ENCODE measurements at regions not wholly inside any gene's neighbourhood (a gene's known extent, or its start where the extent isn't known, plus 50 kb on each side); places are given as distances from the start of the nearest gene placed in this dataset.

DNA sequence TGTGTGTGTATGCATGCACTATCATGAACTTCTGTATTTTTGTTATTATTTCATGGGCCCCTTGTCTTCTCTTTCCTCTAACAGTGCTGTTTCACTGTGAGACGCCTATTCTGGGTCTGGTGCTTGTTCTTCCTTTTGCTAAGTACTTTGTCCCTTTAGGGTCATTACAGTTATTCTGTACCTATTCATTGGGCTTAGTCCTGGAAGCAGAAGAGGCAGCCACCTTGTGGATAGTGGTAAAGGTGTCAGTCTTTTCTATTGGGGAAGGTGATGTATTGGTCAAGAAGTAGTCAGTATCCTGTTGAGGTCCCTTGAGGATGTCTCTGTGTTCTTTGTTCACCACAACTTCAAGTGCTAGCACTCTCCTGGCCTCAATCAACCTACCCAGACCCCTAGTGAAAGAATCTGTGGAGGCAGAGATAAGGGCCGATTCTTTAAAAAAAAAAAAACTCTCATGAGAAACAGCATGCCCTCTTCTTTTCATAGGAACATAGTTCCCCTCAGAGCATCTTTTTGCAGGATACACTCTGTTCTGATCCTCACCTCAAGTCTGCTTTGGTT lies 593.8 kb downstream of the SPRY1 start:
- DNase-seq (ENCODE audit: low spot score): no peak

DNA sequence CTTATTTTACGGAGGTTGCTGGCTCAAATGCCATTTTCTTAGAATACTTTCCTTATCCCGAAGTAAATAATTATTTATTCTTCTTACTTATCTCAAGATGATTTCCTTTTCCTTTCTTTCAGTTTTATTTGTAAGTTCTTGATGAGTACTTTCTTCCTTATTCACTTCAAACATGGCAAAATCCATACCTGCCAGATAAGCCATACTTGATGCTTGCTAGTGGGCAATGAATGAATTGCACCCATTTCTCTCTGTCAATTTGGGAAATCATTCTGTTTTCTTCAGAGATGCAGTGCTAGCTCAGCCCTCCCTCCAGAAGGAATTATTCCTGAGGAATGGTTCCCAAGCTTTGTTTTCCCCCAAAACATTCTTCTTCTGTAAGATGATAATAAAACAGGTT lies 598.3 kb downstream of the SPRY1 start:
- no peak for DNase-seq (ENCODE audit: low spot score)

DNA sequence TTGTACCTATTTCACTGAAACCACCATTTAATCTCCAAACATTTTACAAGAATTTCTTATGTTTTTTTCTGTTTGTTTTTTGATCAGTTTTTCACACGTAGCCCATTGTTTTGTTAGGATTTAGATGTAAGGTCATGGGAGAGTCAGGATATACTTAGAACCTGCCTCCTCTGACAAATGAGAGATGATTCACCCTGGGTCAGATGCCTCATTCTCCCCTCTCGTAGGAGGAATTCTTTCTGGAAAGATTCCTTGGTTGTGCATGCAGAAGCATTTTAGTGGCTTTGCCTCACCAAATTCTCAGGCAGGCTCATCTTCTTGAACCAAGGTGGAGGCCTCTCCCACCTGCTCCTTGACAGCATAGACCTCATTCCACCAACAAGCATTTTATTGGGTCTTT lies 599.3 kb downstream of the SPRY1 start:
- peak; percentile 41 for DNase-seq (ENCODE audit: low spot score)

DNA sequence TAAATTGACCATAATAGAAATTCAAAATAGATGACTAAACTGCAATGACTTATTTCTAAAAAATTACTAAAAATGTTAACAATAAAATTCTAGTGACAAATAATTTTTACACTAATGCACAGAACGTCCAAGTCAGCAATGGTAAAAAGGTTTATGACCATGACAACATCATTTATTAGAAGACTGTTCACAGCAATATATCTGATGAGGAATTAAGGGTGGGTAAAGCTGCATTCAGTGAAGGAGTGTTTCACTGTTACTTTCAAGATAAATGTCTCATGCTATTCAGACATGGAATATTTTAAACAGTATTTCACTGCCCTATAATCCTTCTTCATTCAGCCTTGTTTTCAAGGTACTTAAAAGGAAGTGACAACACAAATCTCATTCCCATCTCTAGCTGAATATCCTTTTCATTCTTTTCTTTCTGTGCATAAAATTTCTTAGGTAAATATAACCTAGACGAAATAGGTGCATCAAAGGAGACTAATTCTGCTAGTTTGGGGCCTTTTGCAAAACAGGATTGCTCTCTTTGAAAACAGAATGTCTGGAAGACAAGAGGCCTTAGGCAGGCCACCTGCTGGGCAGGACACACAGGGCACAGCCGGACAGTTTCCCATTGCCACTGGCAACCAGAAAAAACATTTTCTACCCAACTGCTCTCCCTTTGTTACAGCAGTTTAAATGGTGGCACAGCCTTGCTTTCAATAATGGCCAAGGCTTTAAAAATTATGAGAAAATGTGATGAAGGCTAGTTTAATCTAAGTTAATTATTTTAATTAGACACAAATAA lies 600.3 kb downstream of the SPRY1 start:
- DNase-seq (ENCODE audit: low spot score): no peak

DNA sequence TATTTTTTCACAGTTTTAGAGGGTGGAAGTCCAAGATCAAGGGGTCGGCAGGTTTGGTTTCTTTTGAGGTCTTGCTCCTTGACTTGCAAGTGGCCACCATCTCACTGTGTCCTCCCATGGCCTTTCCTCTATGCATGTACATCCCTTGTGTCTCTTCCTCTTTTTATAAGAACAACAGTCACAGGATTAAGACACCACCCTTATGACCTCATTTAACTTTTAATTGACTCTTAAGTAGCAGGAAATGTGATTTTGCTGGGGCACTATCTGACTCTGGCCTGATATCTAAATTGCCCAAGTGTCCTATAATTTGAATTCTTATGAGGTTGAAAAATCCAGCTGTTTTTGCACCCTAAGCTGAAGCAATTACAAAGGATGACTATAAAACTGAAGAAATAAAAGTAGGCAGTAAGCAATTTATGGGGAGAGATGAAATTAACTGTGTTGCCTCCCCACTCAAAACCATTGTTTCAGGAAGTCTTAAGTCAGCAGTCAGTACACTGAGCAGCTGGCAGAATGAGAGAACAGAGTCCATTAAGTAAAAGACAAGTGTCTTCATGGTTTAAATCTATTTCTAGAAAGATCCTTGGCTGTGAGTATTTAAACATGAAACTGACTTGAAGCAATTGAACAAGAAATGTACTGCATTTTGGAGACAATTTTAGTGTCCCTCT lies 601.3 kb downstream of the SPRY1 start:
- DNase-seq (ENCODE audit: low spot score): no peak

DNA sequence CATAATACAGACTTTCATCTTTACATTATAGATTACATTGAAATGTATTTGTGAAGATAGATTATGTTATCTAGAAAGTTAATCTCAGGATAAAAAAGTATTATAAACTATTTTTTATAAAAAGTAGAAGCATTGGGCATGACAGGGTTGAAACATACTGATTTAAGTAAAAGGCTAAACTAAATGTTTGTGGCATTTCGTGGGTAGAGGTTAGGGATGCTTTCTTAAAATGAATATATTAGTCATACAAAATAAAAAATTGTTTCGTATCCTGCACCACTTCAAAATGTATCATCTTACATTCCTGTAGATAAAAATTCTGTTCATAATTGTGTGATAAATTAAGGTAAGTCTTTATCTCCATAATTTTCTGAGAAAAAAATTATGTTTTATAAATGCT lies 603.6 kb downstream of the SPRY1 start:
- DNase-seq (ENCODE audit: low spot score): no peak

DNA sequence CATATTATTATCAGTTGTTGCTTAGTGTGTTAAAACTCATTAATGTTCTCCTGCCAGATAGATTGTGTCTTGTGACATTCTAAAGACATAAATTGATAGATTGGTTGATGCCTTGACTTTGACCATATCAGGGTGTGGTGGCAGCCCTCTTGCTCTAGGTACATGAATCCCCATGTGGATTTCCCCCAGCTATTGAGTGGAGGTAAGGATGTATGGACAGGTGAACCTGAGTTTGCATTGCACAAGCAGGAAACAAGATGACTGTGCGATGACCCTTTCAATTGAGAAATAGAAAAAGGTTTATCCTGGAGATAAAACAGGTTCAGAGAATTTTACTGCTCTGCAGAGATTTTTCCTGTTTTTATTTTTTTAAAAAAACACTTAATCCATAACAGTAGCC lies 619.2 kb downstream of the SPRY1 start:
- no peak for DNase-seq (ENCODE audit: low spot score)

DNA sequence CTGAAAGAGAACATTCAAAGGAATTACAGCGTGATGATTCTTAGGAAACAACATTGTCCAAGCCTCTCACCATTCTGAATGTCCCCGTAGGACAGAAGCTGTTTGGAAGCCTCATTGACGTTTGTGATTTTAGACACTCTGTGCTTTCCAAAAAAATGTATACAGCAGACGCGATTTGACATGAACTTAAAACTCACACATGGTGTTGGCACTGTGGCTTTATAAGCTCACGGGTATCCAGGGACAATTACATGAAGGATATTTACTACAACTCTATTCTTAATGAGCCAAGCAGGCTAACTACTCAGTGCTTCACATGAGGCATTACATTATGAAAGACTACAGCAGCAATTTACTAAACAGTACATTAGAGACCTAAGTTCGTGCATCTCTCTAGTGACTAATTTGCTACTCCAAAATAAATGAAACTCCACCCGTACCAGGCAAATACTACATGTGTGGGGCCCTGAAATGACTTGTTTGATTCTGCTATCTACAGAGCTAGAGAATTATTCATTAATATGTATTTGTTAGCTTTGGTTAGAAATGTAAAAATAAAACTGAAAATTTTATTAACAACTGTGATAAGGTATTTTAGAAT lies 620.7 kb downstream of the SPRY1 start:
- DNase-seq (ENCODE audit: low spot score): no peak

DNA sequence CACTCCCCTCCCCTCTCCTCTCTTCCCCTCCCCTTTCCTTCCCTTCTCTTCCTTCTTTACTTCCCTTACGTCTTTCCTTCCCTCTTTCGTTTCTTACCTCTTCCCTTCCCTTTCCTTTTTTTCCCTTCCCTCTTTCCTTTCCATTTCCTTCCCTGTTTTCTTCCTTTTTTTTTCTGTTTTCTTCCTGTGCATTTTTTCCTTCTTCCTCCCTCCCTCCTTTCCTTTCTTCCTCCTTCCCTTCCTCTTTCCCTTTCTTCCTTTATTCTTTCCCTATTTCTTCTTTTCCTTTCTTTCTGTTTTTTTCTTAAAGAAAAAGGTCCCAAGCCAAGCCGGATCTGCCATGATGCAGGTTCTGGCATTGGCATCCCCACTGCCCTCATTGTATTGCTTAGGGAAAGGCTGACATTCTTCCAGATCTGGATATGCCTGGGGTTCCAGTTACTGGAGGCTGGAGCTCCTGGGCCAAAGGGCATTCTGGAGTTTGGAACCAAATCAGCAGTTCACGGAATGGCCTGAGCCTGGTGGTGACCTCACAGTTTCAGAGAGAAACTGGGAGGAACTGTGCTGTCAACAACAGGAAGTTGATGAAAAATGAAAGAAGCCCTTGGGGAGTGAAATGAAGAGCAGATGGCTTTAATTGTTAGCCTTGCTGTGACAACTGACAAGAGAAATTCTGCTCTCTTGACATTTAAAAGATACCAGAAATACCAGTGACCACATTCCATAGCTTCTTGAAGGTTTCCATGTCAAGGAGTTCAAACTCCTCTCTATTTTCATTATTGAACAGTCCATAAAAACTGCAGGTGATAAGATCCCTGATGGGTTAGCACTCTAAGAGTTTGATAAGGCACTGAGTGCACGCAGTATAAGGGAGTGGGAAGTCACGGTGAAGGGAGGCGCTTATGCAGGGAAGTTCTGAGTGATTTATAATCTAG lies 622.1 kb downstream of the SPRY1 start:
- DNase-seq (ENCODE audit: low spot score): peak; percentile 48

DNA sequence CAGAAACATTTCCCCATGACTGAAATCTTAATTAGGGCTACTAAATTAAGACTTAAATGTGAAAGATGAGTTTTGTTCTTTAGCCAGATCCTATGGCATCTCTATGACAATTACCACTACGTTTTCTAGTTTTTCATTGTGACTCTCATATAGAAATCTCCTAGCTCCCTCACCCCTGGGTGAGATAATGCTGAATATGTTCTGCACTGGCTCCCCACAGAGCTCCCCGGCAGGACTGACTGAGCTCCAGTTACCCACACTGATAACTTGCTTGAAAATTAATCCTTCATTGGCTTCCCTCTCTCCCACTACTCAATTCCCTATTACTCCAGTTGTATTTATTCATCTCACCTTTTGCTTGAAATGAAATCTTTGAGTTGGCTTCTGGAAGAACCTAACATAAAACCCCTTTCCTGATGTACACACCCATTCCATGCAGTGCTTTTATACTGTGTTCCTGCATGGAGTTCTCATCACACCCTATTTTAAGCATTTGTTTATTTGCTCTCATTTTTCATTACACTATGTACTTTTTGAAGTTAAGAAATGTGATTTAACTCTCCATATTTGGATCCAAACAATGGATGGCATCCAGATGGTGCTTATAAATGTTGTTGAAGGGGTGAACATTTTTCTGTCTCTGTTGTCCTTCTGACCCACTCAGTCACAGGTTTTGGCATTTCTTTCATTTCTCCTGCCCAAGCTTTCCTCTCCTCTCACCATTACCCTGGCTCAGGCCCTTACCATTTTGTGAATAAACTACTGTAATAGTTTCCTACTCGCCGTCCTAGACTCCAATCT lies 623.4 kb downstream of the SPRY1 start:
- no peak for DNase-seq (ENCODE audit: low spot score)

DNA sequence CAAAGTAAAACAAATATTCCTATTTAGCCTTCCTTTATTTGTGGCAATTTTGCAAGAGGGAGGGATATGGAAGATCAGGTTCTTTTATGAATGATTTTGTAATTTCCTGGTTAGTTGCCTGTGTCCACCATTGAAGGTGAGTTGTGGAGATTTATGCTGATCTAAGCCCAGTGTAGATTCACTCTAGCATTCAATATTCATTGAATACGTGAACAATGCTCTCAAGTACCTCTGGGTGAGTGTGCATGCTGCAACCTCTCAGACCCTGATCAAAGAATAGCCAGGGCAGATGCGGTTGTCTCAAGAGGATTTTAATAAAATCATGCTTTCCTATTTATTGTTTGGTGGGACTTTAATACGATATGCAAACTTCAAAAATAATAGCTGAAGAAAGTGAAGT lies 628.4 kb downstream of the SPRY1 start:
- DNase-seq (ENCODE audit: low spot score): no peak

DNA sequence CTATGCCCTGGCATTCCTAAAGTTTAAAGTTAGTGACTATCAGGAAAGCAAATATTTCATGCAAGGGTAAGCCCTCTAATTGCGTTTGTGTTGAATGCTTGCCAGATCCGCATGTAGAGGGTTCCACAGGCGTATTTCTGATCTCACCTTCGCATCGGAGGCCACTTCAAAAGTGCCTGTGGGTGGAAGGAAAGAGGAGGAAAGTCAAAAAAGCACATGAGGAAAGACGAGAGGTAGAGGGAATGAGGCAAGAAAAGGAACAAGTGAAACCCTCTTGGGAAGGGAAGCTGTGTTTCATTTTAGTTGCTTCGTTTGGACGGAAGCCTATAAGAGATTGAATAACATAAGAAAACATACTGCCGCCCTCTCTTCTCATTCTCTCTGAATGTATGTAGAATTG lies 628.8 kb downstream of the SPRY1 start:
- DNase-seq (ENCODE audit: low spot score): no peak

DNA sequence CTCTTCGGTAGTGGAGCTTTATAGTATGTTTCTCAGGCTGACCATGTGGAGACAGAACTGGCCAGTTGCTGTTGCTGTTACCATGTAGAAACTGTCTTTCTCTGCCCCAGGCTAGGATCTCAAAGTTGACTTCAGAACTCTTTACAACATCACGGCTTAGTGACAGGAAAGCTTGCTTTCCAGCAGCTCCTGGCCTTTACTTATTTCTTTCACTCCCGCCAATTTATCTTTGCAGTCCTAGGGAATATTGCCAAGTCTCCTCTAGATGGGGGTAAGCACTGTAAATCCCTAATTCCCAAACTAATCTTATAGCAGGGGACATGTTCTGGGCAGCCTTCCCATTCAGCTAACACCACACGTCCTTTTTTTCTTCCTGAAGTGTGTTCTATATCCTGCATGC lies 631.6 kb downstream of the SPRY1 start:
- DNase-seq (ENCODE audit: low spot score): no peak

DNA sequence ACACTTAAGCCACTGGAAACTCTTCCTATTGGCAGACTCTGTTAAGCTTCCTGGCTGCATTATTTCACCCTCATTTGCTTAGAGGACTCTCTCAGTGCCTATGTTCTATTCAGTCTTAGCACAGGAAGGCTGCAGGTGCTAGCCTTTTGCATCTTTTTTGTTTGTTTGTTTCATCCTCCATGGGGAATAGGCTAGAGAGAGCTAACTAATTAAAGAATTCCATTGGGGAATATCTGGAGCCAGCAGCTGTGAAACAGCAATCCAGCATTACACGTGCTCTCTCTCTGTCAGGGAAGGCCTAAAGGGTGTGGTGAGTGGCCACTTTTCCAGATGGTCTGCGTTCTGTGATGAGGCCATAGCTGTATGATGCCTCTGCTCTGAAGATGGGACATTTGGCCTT lies 633.6 kb downstream of the SPRY1 start:
- DNase-seq (ENCODE audit: low spot score): no peak

DNA sequence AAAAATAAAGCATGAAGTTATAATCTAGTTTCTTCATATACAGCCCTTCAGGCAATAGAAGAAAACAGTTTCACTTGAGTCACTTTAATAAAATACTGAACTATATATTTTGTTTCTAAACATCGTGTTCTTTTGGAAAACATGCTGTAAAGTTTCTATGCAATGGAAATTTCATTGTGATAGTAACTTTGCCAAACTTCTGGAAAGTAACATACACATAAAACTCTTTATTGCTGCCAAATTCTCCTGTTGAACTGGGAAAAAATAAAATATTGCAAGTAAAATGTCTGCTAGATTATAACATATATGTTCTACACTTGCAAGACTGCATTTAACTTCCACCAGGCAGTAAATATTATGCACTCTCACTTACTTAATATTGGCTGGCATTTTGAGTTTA lies 635.4 kb downstream of the SPRY1 start:
- DNase-seq (ENCODE audit: low spot score): no peak

DNA sequence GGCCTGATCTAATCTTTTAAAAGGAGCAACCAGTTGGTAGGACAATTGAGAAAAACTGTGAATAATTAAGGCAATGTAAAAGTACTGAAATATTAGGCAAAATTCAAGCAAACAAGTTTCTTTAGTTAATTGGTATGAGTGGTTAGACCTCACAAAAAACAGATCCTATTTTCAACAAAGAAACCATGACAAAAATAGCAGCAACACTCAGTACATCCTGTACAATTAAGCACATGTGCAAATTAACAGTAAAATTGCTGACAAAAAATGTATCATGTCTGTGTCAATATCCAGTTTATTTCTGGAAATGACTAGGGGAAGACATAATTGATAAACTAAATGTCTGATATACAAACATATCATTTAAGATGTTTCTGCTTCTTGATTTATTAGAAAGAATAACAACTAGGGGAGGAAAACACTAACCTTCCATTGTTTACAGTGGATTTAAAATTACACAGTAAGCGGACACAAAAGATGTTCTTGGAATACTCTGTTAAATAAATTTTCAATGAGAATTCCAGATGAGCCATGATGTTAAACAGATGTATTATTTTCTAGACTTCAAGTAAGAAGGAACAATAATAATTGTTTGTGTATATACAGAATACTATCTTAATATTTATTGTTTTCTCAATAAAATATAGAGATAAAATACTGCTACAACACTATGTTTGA lies 638.9 kb downstream of the SPRY1 start:
- no peak for DNase-seq (ENCODE audit: low spot score)

DNA sequence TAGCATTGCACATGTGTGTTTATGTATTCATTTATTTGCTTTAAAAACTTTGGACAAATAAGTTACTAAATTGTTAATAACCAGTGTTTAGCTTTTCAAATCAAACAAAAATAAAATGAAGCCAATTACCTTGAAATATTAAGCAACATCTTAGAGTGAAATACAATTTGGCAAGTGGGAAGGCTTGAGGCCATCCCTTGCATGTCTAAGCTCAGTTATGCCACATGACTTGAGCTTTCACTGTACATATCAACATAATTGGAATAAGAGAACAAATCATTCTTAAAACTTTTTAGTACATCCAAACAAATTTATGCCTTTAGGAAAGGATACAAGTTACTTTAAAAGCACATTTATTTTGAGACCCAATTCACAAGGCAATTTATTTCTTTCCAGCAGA lies 640.6 kb downstream of the SPRY1 start:
- no peak for DNase-seq (ENCODE audit: low spot score)

DNA sequence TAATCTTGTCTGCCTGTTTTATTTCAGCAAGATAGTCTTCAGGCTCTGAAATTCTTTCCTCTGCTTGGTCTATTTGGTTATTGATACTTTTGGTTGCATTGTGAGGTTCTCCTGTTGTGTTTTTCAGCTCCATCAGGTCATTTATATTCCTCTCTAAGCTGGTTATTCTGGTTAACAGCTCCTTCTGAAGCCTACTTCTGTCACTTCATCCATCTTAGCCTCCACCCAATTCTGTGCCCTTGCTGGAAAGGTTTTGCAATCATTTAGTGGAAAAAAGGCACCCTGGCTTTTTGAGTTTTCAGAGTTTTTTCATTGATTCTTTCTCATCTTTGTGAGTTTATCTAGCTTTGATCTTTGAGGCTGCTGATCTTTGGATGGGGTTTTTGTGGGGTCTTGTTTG lies 647.7 kb downstream of the SPRY1 start:
- no peak for DNase-seq (ENCODE audit: low spot score)

DNA sequence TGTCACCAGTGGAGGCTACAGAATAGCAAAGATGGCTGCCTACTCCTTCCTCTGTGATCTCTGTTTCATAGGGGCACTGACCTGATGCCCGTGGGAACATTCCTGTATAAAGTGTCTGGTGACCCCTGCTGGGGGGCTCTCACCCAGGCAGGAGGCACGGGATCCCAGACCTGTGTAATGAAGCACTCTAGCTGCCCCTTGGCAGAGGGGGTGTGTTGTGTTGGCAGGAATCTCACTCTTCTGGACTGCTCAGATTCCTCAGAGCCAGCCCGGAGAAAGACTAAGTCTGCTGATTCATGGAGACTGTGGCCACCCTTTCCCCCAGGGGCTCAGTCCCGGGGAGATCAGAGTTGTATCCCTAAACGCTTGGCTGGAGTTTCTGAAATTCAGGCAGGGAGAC lies 648.3 kb downstream of the SPRY1 start:
- DNase-seq (ENCODE audit: low spot score): no peak

DNA sequence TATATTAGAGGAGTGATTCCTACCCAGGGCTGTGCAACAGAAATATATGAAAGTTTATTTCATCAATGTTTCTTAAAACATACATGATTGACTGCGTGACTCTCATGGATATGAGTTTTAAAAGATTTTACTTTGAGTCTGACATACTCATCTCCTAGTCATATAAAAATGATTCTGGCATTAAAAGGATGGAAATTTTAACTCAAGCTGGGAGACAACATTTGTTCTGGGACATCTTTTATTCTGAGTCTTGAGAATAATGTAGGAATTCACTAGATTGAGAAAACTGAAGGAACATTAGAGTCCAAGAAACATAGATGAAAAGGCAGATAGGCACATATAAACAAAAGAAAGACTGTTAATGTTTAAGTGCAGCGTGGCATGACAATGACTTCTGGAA lies 649.6 kb downstream of the SPRY1 start:
- no peak for DNase-seq (ENCODE audit: low spot score)

Measured in AG08396 (cell line).